ENCODE measurements at regions not wholly inside any gene's neighbourhood (a gene's known extent, or its start where the extent isn't known, plus 50 kb on each side); places are given as distances from the start of the nearest gene placed in this dataset.

GRCh38 chr9:75395336-75395735 is 307.0 kb downstream of the OSTF1 start:
- TF ChIP-seq, protein P1, sequence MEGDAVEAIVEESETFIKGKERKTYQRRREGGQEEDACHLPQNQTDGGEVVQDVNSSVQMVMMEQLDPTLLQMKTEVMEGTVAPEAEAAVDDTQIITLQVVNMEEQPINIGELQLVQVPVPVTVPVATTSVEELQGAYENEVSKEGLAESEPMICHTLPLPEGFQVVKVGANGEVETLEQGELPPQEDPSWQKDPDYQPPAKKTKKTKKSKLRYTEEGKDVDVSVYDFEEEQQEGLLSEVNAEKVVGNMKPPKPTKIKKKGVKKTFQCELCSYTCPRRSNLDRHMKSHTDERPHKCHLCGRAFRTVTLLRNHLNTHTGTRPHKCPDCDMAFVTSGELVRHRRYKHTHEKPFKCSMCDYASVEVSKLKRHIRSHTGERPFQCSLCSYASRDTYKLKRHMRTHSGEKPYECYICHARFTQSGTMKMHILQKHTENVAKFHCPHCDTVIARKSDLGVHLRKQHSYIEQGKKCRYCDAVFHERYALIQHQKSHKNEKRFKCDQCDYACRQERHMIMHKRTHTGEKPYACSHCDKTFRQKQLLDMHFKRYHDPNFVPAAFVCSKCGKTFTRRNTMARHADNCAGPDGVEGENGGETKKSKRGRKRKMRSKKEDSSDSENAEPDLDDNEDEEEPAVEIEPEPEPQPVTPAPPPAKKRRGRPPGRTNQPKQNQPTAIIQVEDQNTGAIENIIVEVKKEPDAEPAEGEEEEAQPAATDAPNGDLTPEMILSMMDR (IDR thresholded peaks at IDR 0.05), result no peak
- TF ChIP-seq EZH2 (IDR thresholded peaks at IDR 0.05; ENCODE audit: borderline replicate concordance, insufficient read depth, low read depth, low read length, poor library complexity, severe bottlenecking), result no peak

Data from B cell (primary cell).